DMS153 (cell line): ENCODE measurements at regions not wholly inside any gene's neighbourhood (a gene's known extent, or its start where the extent isn't known, plus 50 kb on each side); places are given as distances from the start of the nearest gene placed in this dataset.
A peak's percentile ranks its signal among the peaks of the same experiment; 100 is the strongest.
"Not testable (repeated sequence)": the region's sequence is repeated elsewhere in the genome, so short reads cannot be mapped to it uniquely, and the experiment has no call there.

Source experiments
- DNase-seq: peaks from one replicate; lab custom pipeline; 2025; lab: John Stamatoyannopoulos, UW

DNA sequence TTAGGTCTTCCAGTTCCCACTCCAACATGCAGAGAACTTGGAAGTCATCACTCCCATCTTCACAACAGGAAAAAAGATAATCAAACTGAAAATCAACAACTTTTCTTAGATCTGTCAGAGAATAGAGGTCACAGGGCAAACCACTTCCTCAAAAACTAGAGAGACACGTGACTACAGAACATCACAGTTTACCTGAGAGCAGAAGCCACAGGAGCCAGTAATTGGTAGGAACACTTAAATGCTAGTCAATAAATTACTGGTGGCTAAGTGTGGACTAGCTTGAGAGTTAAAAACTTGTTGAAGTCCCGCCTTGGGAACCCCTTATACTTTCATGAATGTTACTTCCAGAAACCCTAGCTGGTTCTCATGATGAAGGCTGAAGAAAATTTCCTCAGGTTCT is 81.1 kb downstream of the THSD1 start:
- DNase-seq: not testable (repeated sequence)

DNA sequence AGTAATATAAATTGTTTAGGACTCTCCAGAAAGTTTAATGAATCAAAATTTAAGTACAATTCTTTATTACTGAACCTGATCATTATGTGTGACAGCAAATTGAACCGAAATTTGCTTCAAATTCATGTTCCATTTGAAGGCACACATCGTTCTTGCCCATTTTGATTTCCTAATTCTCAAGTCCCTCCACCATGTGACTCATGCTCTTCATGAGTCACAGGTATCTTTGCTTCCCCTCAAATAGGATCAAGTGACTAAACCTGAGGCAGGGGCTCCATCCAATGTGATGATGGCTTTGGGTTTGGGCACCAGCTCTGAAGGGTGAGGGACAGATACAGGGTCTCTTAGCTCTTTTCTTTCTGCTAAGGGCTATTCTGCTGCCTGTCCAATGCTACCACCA is 86.1 kb downstream of the THSD1 start:
- DNase-seq: no peak

DNA sequence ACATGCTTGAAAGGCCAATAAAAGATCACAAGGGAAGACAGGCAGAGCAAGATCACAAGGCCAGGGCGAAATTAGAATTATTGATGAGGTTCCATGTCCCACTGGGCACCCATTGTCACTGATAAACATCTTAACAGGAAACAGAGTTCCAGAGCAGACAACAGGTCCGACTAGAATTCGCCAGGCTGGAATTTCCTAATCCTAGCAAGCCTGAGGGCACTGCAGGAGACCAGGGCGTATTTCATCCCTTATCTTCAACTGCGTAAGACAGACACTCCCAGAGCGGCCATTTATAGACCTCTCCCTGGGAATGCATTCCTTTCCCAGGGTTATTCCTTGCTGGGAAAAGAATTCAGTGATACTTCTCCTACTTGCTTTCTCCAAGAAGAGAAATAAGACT is 96.1 kb downstream of the THSD1 start:
- DNase-seq: not testable (repeated sequence)

- not testable (repeated sequence) for DNase-seq
Measured at GRCh38 chr13:52306336-52306735, 99.6 kb downstream of the THSD1 start.

DNA sequence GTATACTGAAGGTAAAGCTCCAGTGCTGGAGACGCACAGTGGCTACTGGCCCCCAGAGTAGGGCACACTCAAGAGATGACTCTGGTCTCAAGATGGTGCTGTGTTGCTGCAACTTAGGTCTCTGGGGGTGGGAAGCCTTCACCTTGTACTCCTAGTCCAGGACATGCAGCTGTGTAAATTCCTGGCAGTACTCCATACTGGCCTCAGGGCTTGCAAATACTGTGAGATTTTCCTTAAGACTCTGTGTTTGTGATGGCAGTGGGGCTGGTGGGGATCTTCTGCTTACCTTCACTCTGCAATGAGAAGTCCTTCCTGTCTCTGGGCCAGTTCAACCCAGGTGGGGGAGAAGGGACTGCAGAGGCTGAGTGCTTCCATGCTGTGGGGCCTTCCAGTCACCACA is 102.9 kb downstream of the THSD1 start:
- DNase-seq: not testable (repeated sequence)

DNA sequence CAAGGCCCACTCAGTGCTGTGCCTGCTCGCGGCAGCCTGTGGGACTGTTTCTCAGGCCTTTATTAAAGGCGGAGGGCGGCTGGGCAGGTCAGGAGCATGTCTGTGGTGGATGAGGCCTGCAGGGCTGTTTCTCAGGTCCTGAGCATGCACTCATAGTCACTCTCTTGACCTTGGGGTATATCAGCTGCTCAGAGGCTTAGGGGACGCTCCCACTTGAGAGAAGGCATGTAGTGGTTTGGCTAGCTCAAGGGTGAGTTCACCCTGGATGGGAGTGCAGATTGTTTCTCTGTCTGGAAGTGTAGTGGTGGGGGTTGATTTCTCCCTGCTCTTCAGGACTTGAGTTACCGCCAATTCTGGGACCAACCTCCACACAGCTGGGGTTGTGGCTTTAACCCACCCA is 103.3 kb downstream of the THSD1 start:
- not testable (repeated sequence) for DNase-seq

- DNase-seq: not testable (repeated sequence)
Measured at GRCh38 chr13:52301810-52302400, 104.1 kb downstream of the THSD1 start.

DNA sequence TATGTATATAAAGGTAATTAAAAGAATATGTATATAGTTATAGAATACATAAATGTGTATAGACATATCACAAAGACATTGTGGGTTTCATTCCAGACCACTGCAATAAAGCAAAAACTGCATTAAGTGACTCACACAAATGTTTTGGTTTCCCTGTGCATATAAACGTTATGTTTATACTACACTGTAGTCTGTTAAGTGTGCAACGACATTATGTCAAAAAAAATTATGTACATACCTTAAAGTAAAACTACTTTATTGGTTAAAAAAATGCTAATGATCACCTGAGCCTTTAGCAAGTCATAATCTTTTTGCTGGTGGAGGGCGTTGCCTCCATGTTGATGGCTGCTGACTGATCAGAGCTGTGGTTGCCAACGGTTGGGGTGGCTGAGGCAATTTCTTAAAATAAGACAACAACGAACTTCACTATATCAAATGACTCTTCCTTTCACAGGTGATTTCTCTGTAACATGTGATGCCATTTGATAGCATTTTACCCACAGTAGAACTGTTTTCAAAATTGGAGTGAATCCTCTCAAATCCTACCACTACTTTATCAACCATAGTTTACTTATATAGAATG is 107.8 kb downstream of the THSD1 start:
- DNase-seq: not testable (repeated sequence)

DNA sequence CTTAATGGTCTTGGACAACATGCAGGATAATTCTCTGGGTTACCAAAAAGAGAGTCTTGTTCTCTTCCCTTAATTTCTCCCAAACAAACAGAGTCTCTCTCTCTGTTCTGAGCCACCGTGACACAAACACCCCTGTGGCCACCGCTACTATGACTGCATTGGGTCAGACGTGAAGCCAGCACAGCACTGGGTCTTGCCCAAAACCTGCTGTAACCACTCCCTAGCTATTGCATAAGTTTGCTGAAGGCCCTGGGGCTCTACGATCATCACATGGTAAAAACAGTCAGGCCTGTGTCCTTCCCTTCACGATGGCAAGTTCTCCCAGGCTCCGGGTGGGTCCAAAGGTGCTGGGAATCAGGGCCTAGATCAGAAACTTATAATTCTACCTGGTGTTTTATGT is 117.1 kb downstream of the THSD1 start:
- not testable (repeated sequence) for DNase-seq

GRCh38 chr13:52281387-52281786 is 122.0 kb upstream of the NEK3 start:
- not testable (repeated sequence) for DNase-seq

GRCh38 chr13:52279408-52279807 is 120.0 kb upstream of the NEK3 start:
- not testable (repeated sequence) for DNase-seq

DNA sequence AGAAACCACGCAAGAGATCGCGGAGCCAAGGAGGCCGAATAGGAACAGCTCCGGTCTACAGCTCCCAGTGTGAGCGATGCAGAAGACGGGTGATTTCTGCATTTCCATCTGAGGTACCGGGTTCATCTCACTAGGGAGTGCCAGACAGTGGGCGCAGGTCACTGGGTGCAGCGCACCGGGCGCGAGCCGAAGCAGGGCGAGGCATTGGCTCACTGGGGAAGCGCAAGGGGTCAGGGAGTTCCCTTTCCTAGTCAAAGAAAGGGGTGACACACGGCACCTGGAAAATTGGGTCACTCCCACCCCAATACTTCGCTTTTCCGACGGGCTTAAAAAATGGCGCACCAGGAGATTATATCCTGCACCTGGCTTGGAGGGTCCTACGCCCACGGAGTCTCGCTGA is 94.9 kb upstream of the NEK3 start:
- DNase-seq: not testable (repeated sequence)

DNA sequence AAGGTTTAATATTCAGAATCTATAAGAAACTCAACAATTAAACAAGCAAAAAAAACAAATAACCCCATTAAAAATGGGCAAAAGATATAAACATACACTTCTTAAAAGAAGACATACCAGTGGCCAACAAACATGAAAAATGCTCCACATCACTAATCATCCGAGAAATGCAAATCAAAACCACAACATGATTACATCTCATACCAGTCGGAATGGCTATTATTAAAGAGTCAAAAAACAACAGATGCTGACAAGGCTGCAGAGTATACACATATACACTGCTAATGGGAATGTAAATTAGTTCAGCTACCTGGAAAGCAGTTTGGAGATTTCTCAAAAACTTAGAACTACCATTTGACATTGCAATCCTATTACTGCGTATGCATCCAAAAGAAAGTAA is 81.4 kb upstream of the NEK3 start:
- not testable (repeated sequence) for DNase-seq

GRCh38 chr13:52235900-52236595 is 76.7 kb upstream of the NEK3 start:
- DNase-seq: peak; percentile 66

- DNase-seq: not testable (repeated sequence)
Measured at GRCh38 chr13:52234928-52235327, 75.5 kb upstream of the NEK3 start.

DNA sequence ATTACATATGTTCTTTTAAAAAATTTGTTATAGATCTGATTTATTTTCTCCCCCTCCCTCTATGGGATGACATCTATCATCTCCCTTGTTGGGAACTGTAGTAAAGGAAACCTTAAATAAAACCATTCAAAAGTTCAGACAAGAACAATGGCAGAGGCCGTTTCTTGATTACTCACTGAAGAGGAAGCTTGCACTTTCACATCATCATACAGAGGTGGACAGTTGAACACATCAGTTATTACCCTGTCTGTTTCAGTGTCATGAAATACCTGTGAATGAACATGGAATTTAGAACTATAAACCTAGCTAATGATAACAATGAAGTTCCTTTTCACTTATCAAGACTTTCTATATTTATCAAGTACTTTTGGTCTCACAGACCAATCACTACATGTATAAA is 63.7 kb upstream of the NEK3 start:
- not testable (repeated sequence) for DNase-seq

DNA sequence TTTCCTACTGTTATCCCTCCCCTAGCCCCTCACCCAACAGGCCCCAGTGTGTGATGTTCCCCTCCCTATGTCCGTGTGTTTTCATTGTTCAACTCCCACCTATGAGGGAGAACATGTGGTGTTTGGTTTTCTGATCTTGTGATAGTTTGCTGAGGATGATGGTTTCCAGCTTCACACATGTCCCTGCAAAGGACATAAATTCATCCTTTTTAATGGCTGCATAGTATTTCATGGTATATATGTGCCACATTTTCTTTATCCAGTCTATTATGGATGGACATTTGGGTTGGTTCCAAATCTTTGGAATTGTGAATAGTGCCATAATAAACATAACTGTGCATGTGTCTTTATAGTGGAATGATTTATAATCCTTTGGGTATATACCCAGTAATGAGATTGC is 54.5 kb upstream of the NEK3 start:
- not testable (repeated sequence) for DNase-seq

GRCh38 chr13:52212886-52213285 is 53.5 kb upstream of the NEK3 start:
- DNase-seq: not testable (repeated sequence)

- not testable (repeated sequence) for DNase-seq
Measured at GRCh38 chr13:52211416-52211776, 52.0 kb upstream of the NEK3 start.

DNA sequence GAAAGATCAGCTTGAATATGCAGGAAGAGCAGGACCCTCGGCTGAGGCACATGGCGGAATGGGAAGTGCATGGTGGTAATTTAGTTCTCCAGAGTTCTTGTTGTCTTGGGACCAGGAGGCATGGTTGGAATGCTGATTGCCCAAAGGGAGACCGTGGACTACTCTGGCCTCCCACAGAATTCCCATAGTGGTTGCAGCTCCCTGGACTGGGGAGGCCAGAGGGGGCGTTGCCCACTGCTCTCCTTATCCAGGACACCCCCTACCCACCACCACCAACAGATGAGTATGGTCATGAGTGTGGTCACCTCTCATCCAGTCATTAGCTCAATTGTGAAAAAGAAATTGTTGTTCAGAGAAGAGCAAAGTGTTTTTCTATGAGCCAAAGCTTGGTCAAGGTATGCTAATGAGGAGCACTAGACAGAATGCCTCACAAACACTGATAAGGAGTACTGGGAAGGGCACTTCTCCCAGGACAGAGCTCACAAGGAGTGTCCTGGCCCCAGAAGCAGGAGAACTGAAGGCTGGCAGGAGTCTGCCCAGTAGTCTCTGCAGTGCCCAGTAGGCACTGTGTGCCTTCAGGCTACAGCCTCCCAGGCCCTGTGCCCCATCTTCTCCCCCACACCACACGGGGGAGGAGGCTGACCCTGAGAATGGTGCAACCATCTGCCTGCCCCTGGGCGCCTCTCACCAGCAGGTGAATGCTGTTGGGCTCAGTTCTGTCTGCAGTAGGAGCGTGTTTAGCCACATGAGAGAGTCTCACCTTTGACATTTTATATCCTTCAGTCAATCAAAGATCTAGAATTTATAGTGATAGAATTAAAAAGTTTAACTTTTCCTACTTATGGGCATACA is 51.4 kb upstream of the NEK3 start:
- DNase-seq: not testable (repeated sequence)
